H1 (cell line): ENCODE measurements at regions not wholly inside any gene's neighbourhood (a gene's known extent, or its start where the extent isn't known, plus 50 kb on each side); places are given as distances from the start of the nearest gene placed in this dataset.

ENCODE experiments used
- CTCF ChIA-PET: fragments of 300-600 bp; sonication (Branson Sonifier 250); formaldehyde crosslinking; loops from one replicate; lab custom pipeline; 2021; ENCODE audit not compliant: partially characterized antibody; lab: Charles Lee
- POLR2A ChIA-PET: fragments of 300-600 bp; sonication (Branson Sonifier 250); formaldehyde crosslinking; loops from one replicate; lab custom pipeline; 2021; ENCODE audit warnings: inconsistent platforms; ENCODE audit not compliant: partially characterized antibody; lab: Charles Lee
- DNase-seq, 2 experiments: peaks; one replicate each; pipeline versions ENCODE4 v3.0.0 to v3.0.0-alpha.2; 2010 to 2022; ENCODE audit warnings: low spot score in 2 of 2, low read depth in 1 of 2, mixed read lengths in 1 of 2
- FAIRE-seq: peaks from 2 replicates; lab custom pipeline; 2011; peaks lifted over from hg19 to GRCh38; lab: Jason Lieb, UNC
- H2AFZ ChIP-seq: 2 replicates; pipeline ENCODE4 v1.8.1; 2012; ENCODE audit warnings: low read length, inconsistent platforms
- H2AK5ac ChIP-seq: 2 replicates; pipeline ENCODE4 v1.6.1; 2013; ENCODE audit warnings: low read depth, low read length
- H2BK120ac ChIP-seq: replicated peaks from 2 replicates; pipeline ENCODE3; 2013; ENCODE audit warnings: low read depth, low read length, inconsistent platforms
- H2BK12ac ChIP-seq: 2 replicates; pipeline ENCODE4 v1.6.1; 2013; ENCODE audit warnings: low read depth, low read length
- H2BK15ac ChIP-seq: 2 replicates; pipeline ENCODE4 v1.6.1; 2013; ENCODE audit warnings: low read length
- H2BK20ac ChIP-seq: 2 replicates; pipeline ENCODE4 v1.6.1; 2013; ENCODE audit warnings: low read length
- H2BK5ac ChIP-seq: 2 replicates; pipeline ENCODE4 v1.6.1; 2013; ENCODE audit warnings: low read depth, low read length
- H3K14ac ChIP-seq: 2 replicates; pipeline ENCODE4 v1.6.1; 2013; ENCODE audit warnings: inconsistent platforms; ENCODE audit not compliant: insufficient read length
- H3K18ac ChIP-seq: 2 replicates; pipeline ENCODE4 v1.6.1; 2013; ENCODE audit warnings: low read length; ENCODE audit errors: extremely low read depth
- H3K23ac ChIP-seq: 2 replicates; pipeline ENCODE4 v1.6.1; 2013; ENCODE audit warnings: inconsistent platforms; ENCODE audit not compliant: insufficient read length
- H3K23me2 ChIP-seq: 2 replicates; pipeline ENCODE4 v1.6.1; 2013; ENCODE audit warnings: low read depth, low read length
- H3K27ac ChIP-seq: 2 replicates; pipeline ENCODE4 v1.6.1; 2011; ENCODE audit warnings: low read depth, low read length, inconsistent platforms
- H3K27me3 ChIP-seq, 4 experiments: replicated peaks in 1 of 4; 1 replicate in 1 of 4; 2 replicates in 3 of 4; pipeline versions ENCODE4 v1.6.1 to v1.8.1; 2011 to 2013; ENCODE audit warnings: low read length in 3 of 4, mild to moderate bottlenecking in 3 of 4, inconsistent platforms in 2 of 4, mixed read lengths in 2 of 4, moderate library complexity in 1 of 4; ENCODE audit not compliant: control insufficient read depth in 3 of 4, insufficient read depth in 3 of 4; ENCODE audit errors: extremely low read depth in 1 of 4
- H3K36me3 ChIP-seq, 4 experiments: 2 replicates each; pipeline versions ENCODE4 v1.6.1 to v1.8.1; 2011 to 2013; ENCODE audit warnings: mild to moderate bottlenecking in 4 of 4, low read length in 3 of 4, moderate library complexity in 2 of 4, control low read depth in 1 of 4, inconsistent platforms in 1 of 4; ENCODE audit not compliant: insufficient read depth in 4 of 4, control insufficient read depth in 2 of 4
- H3K4ac ChIP-seq: replicated peaks from 2 replicates; pipeline ENCODE3; 2013; ENCODE audit warnings: low read length, low read depth, mixed read lengths, inconsistent platforms; ENCODE audit not compliant: insufficient read length
- H3K4me1 ChIP-seq, 4 experiments: replicated peaks in 1 of 4; 1 replicate in 1 of 4; 2 replicates in 3 of 4; pipeline versions ENCODE4 v1.6.1 to v1.8.1; 2011 to 2013; ENCODE audit warnings: low read length in 3 of 4, inconsistent platforms in 2 of 4, mixed read lengths in 1 of 4; ENCODE audit not compliant: insufficient read depth in 4 of 4, control insufficient read depth in 3 of 4
- H3K4me2 ChIP-seq, 2 experiments: 2 replicates each; pipeline versions ENCODE4 v1.6.1 to v1.8.1; 2011 to 2013; ENCODE audit warnings: low read depth in 2 of 2, low read length in 2 of 2, control low read depth in 1 of 2, inconsistent platforms in 1 of 2, mild to moderate bottlenecking in 1 of 2; ENCODE audit not compliant: insufficient read depth in 1 of 2
- H3K4me3 ChIP-seq, 4 experiments: fragments of 200-600, 300-600 bp in 1 of 4; sonication (generic), shearing (Covaris generic), sonication (Bioruptor Twin) in 1 of 4; 2 replicates each; pipeline versions ENCODE4 v1.5.1 to v1.8.1; 2011 to 2016; ENCODE audit warnings: low read length in 4 of 4, low read depth in 3 of 4, control low read depth in 2 of 4, inconsistent platforms in 2 of 4, mild to moderate bottlenecking in 2 of 4, mixed read lengths in 1 of 4, moderate library complexity in 1 of 4; ENCODE audit not compliant: insufficient read depth in 2 of 4; ENCODE audit errors: extremely low read depth in 1 of 4
- H3K56ac ChIP-seq: replicated peaks from 2 replicates; pipeline ENCODE3; 2013; ENCODE audit warnings: low read depth, mild to moderate bottlenecking, mixed read lengths, low read length, inconsistent platforms; ENCODE audit not compliant: insufficient read length
- H3K79me1 ChIP-seq: 2 replicates; pipeline ENCODE4 v1.6.1; 2013; ENCODE audit warnings: low read depth, low read length, control low read depth
- H3K79me2 ChIP-seq, 2 experiments: 2 replicates each; pipeline versions ENCODE4 v1.6.1 to v1.8.1; 2012 to 2013; ENCODE audit warnings: low read length in 2 of 2, mild to moderate bottlenecking in 2 of 2, inconsistent platforms in 1 of 2; ENCODE audit not compliant: insufficient read depth in 2 of 2, control insufficient read depth in 1 of 2
- H3K9ac ChIP-seq, 4 experiments: replicated peaks in 1 of 4; 1 replicate in 1 of 4; 2 replicates in 3 of 4; pipeline versions ENCODE4 v1.6.1 to v1.8.1; 2011 to 2013; ENCODE audit warnings: low read depth in 3 of 4, low read length in 3 of 4, control low read depth in 2 of 4, mild to moderate bottlenecking in 2 of 4, moderate library complexity in 2 of 4, inconsistent platforms in 1 of 4; ENCODE audit errors: extremely low read depth in 1 of 4
- H3K9me3 ChIP-seq, 2 experiments: 2 replicates each; pipeline versions ENCODE4 v1.6.1 to v1.8.1; 2012 to 2013; ENCODE audit warnings: mild to moderate bottlenecking in 2 of 2, moderate library complexity in 2 of 2, control low read depth in 1 of 2, inconsistent platforms in 1 of 2, low read depth in 1 of 2, low read length in 1 of 2, mixed read lengths in 1 of 2; ENCODE audit not compliant: insufficient read depth in 2 of 2
- H4K20me1 ChIP-seq, 2 experiments: replicated peaks in 1 of 2; 2 replicates each; pipeline versions ENCODE3 to v1.8.1; 2011 to 2013; ENCODE audit warnings: inconsistent platforms in 2 of 2, low read length in 2 of 2, mild to moderate bottlenecking in 1 of 2; ENCODE audit not compliant: insufficient read depth in 2 of 2, control insufficient read depth in 1 of 2
- H4K5ac ChIP-seq: 2 replicates; pipeline ENCODE4 v1.6.1; 2013; ENCODE audit warnings: low read length, low read depth, mixed read lengths, inconsistent platforms; ENCODE audit not compliant: insufficient read length
- H4K8ac ChIP-seq: 2 replicates; pipeline ENCODE4 v1.8.0; 2013; ENCODE audit warnings: mild to moderate bottlenecking, moderate library complexity, low read length, inconsistent platforms; ENCODE audit not compliant: insufficient read depth; ENCODE audit errors: extremely low read depth
- H4K91ac ChIP-seq: replicated peaks from 2 replicates; pipeline ENCODE3; 2013; ENCODE audit warnings: low read length, mixed read lengths, inconsistent platforms; ENCODE audit not compliant: insufficient read length
- CHD2 ChIP-seq: IDR thresholded peaks from 2 replicates; pipeline ENCODE4 v1.6.1; 2012; ENCODE audit warnings: low read length, improper control_type of control experiment
- GABPA ChIP-seq: IDR thresholded peaks from 2 replicates; pipeline ENCODE4 v1.6.1; 2011; ENCODE audit warnings: mild to moderate bottlenecking, low read length, moderate library complexity, borderline replicate concordance; ENCODE audit not compliant: insufficient read depth
- HDAC2 ChIP-seq, 2 experiments: fragments of 300-600 bp in 1 of 2; sonication (generic) in 1 of 2; IDR thresholded peaks; 2 replicates each; pipeline ENCODE4 v1.6.1; 2011 to 2012; ENCODE audit warnings: low read depth in 2 of 2, low read length in 2 of 2, mild to moderate bottlenecking in 2 of 2, moderate library complexity in 2 of 2, borderline replicate concordance in 1 of 2, inconsistent platforms in 1 of 2
- WGBS, 2 experiments: shearing (Covaris generic) in 1 of 2; methylation state at CpG; one replicate each; pipeline versions ENCODE4 v1.1.6 to v1.1.7; 2013 to 2015; ENCODE audit warnings: low lambda C conversion rate in 2 of 2, mixed read lengths in 2 of 2, inconsistent platforms in 1 of 2, low coverage in 1 of 2, missing lambda C conversion rate in 1 of 2; ENCODE audit not compliant: insufficient replicate concordance in 2 of 2, insufficient coverage in 1 of 2, insufficient read length in 1 of 2; ENCODE audit errors: extremely low coverage in 1 of 2, missing lambda C conversion rate in 1 of 2; 5-methylcytosine and 5-hydroxymethylcytosine counted together

DNA sequence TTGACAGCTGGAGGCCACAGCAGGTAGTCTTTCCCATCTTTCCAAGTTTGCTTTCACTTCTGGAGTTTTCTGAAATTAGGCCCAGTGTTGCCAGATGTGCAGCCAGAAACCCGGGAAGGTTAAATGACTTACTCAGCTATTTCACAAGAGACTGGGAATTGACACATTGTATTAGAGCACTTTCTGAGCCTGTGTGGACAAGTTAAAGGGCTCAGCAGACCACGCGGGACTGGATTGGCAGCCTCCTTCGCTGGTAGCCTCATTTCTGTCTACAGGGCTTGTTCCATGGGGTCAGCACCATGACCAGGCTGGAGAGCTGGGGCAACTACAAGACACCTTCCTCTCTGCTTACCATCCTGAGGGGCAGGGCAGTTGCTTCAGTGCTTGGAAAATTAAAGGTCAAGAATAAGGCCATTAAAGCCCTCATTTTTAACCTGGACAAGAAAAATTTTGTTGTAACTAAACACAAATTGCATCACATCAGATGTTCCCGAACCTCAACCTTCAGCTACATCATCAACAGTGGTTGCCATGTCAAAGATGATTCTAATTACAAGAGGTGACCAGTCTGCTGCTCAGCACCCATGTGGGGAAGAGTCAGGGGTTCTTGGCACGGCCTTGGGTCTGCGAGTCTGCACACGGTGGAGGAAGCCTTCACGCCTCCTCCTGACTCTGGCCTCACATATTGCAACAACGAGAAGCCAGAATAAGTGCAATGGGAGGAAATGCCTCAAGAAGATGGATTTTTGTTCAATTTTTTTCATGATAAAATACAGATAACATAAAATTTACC is 279.5 kb upstream of the RAB6C start:
- Histone ChIP-seq H3K4ac (no peak overlapping the region), H2BK120ac (no peak overlapping the region), H4K20me1 (no peaks in the 10 kb centered on the region), H3K79me2 (no peaks in the 10 kb centered on the region), H3K4me3 (no peak overlapping the region), H3K4me1 (peaks cover 0 to 3% (median under 1%) of the 10 kb centered on the region in 4 experiments; a peak in 4 of 7 replicates), H2AK5ac (no peak overlapping the region), H3K23ac (no peak overlapping the region), H3K27ac (no peak overlapping the region), H2BK5ac (no peak overlapping the region), H2BK15ac (no peak overlapping the region), H3K27me3 (no peaks in the 10 kb centered on the region), H3K18ac (no peak overlapping the region), H3K23me2 (no peaks in the 10 kb centered on the region), H2BK20ac (no peak overlapping the region), H3K36me3 (no peaks in the 10 kb centered on the region), H4K8ac (no peak overlapping the region), H4K91ac (no peak overlapping the region), H3K79me1 (no peaks in the 10 kb centered on the region), H3K4me2 (no peak overlapping the region), H2BK12ac (no peak overlapping the region), H3K9me3 (no peaks in the 10 kb centered on the region), H3K9ac (no peak overlapping the region), H3K56ac (no peak overlapping the region), H2AFZ (no peak overlapping the region), H4K5ac (no peak overlapping the region), H3K14ac (no peak overlapping the region)
- WGBS, 2 experiments = 88% methylated on average over 10 of the region's 10 CpGs; no CpG with 5 or more reads in 1 of the 2 experiments
- DNase-seq (no peak), FAIRE-seq (no peak)
- TF ChIP-seq GABPA (no peak), CHD2 (no peak), HDAC2 (IDR thresholded peaks at IDR 0.05; ENCODE audit: borderline replicate concordance in 1 of 2, low read depth in 2 of 2, low read length in 2 of 2) (no peak)
- POLR2A ChIA-PET = no interaction called here
- CTCF ChIA-PET = interaction anchor here (0.8 to 2.2 kb wide), 3 partner anchors 9 to 48 kb away, joined by 3 to 11 read pairs (median 3); no protein-coding TSS in a partner anchor
